Esophagus squamous epithelium (tissue), 4 donors: ENCODE measurements at regions not wholly inside any gene's neighbourhood (a gene's known extent, or its start where the extent isn't known, plus 50 kb on each side); places are given as distances from the start of the nearest gene placed in this dataset.

ENCODE experiments used
- POLR2A ChIP-seq, 4 donors: fragments of 450-650 bp; IDR thresholded peaks; one replicate each; pipeline ENCODE4 v1.6.1; 2017; ENCODE audit warnings: antibody characterized with exemption in 4 of 4, mild to moderate bottlenecking in 4 of 4, moderate library complexity in 3 of 4
- TF ChIP-seq, protein P1 (sequence below), 6 experiments: fragments of 450-650 bp in 4 of 6; fragments of 200-600 bp in 2 of 6; sonication (generic) in 2 of 6; IDR thresholded peaks; one replicate each; pipeline ENCODE4 v1.5.1; 2016 to 2019; ENCODE audit warnings: antibody characterized with exemption in 6 of 6, mild to moderate bottlenecking in 4 of 6, moderate library complexity in 4 of 6

DNA sequence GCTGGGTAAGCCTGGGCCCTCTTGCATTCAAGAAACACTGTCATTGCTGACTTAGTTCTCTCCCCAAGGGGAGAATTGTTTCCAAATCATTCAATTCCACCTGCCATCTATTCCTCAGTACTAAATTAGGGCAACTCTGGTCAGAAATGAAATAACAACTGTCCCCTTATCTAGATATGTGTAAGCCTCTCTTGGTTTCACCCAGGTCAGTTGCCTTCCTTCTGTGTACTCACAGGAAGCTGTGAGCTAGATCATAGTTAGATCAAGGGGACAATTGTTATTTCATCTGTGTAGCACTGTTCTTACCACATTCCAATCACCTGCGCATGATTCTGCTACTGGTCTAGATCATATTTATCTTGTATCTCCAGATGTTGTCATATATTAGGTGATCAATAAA lies 483.0 kb upstream of the SORCS1 start:
- TF ChIP-seq POLR2A (IDR thresholded peaks at IDR 0.05) = no peak
- TF ChIP-seq, protein P1, sequence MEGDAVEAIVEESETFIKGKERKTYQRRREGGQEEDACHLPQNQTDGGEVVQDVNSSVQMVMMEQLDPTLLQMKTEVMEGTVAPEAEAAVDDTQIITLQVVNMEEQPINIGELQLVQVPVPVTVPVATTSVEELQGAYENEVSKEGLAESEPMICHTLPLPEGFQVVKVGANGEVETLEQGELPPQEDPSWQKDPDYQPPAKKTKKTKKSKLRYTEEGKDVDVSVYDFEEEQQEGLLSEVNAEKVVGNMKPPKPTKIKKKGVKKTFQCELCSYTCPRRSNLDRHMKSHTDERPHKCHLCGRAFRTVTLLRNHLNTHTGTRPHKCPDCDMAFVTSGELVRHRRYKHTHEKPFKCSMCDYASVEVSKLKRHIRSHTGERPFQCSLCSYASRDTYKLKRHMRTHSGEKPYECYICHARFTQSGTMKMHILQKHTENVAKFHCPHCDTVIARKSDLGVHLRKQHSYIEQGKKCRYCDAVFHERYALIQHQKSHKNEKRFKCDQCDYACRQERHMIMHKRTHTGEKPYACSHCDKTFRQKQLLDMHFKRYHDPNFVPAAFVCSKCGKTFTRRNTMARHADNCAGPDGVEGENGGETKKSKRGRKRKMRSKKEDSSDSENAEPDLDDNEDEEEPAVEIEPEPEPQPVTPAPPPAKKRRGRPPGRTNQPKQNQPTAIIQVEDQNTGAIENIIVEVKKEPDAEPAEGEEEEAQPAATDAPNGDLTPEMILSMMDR (IDR thresholded peaks at IDR 0.05) = no peak
